Lower lobe of right lung (tissue), 2 donors: ENCODE measurements at regions not wholly inside any gene's neighbourhood (a gene's known extent, or its start where the extent isn't known, plus 50 kb on each side); places are given as distances from the start of the nearest gene placed in this dataset.

Experiments
- ATAC-seq, 2 donors: fragments of 200-7000 bp; cut with Tn5 transposase; one replicate each; pipeline ENCODE4 v1.9.1; 2020 to 2022; ENCODE audit warnings: mild to moderate bottlenecking in 2 of 2, moderate library complexity in 2 of 2
- DNase-seq: peaks from one replicate; pipeline ENCODE4 v3.0.0-alpha.2; 2020
- H3K27ac ChIP-seq: fragments of 200-600 bp; one replicate; pipeline ENCODE4 v1.8.0; 2022
- H3K27me3 ChIP-seq: fragments of 200-600 bp; one replicate; pipeline ENCODE4 v1.8.0; 2022; ENCODE audit warnings: low read depth
- H3K36me3 ChIP-seq: fragments of 200-600 bp; one replicate; pipeline ENCODE4 v1.8.0; 2022; ENCODE audit warnings: mild to moderate bottlenecking
- H3K4me1 ChIP-seq: fragments of 200-600 bp; one replicate; pipeline ENCODE4 v1.8.0; 2022
- H3K4me3 ChIP-seq: fragments of 200-600 bp; one replicate; pipeline ENCODE4 v1.8.0; 2022; ENCODE audit warnings: mild to moderate bottlenecking
- H3K9me3 ChIP-seq: fragments of 200-600 bp; one replicate; pipeline ENCODE4 v1.8.0; 2022
- intact Hi-C: fragments of 100-400 bp; cut with DNase I; formaldehyde crosslinking; loops from one replicate; pipeline ENCODE4 v1.11.0; 2022
- TF ChIP-seq, protein P1 (sequence below): fragments of 200-600 bp; IDR thresholded peaks from one replicate; pipeline ENCODE4 v1.8.0; 2022; ENCODE audit warnings: antibody characterized with exemption, mild to moderate bottlenecking
- donor health status: DM: no; HTN: yes; CAD: no; lungs with severe emphysema.

GRCh38 chr10:121152935-121153334, 301.8 kb downstream of the WDR11 start:
- Histone ChIP-seq H3K4me3 (no peak overlapping the region), H3K36me3 (no peaks in the 10 kb centered on the region), H3K27me3 (no peaks in the 10 kb centered on the region), H3K27ac (no peak overlapping the region), H3K4me1 (peaks cover 8% of the 10 kb centered on the region), H3K9me3 (no peaks in the 10 kb centered on the region)
- intact Hi-C loops, result no loop called here
- TF ChIP-seq, protein P1, sequence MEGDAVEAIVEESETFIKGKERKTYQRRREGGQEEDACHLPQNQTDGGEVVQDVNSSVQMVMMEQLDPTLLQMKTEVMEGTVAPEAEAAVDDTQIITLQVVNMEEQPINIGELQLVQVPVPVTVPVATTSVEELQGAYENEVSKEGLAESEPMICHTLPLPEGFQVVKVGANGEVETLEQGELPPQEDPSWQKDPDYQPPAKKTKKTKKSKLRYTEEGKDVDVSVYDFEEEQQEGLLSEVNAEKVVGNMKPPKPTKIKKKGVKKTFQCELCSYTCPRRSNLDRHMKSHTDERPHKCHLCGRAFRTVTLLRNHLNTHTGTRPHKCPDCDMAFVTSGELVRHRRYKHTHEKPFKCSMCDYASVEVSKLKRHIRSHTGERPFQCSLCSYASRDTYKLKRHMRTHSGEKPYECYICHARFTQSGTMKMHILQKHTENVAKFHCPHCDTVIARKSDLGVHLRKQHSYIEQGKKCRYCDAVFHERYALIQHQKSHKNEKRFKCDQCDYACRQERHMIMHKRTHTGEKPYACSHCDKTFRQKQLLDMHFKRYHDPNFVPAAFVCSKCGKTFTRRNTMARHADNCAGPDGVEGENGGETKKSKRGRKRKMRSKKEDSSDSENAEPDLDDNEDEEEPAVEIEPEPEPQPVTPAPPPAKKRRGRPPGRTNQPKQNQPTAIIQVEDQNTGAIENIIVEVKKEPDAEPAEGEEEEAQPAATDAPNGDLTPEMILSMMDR, result no peak
- DNase-seq (no peak), ATAC-seq (no peak)

DNA sequence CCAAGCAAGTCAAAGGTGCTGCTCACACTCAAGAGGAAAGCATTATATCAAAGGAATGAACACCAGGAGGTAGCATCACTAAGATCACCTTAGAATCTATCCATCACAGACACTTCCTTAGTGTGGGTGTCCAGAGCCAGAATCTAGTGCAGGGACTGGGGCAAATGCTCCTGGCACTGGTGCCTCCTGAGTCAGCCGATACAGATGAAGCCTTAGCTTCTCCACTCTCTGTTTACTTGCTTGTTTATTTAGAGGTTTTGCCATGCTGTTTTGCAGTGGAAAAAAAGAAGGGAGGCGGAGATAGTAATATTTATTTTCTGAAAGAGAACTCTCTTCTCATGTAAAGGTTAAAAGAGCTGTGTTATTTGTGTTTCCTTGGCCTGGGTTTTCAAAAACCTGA, 303.1 kb downstream of the WDR11 start:
- intact Hi-C loops, result no loop called here
- TF ChIP-seq, protein P1, result no peak
- H3K27me3 ChIP-seq, result no peaks in the 10 kb centered on the region
- peaks cover 12% of the 10 kb centered on the region for H3K4me1 ChIP-seq
- DNase-seq (no peak), ATAC-seq (no peak)
- no peaks in the 10 kb centered on the region for H3K9me3 ChIP-seq
- no peaks in the 10 kb centered on the region for H3K36me3 ChIP-seq
- H3K4me3 ChIP-seq, result no peak overlapping the region
- H3K27ac ChIP-seq, result no peak overlapping the region

DNA sequence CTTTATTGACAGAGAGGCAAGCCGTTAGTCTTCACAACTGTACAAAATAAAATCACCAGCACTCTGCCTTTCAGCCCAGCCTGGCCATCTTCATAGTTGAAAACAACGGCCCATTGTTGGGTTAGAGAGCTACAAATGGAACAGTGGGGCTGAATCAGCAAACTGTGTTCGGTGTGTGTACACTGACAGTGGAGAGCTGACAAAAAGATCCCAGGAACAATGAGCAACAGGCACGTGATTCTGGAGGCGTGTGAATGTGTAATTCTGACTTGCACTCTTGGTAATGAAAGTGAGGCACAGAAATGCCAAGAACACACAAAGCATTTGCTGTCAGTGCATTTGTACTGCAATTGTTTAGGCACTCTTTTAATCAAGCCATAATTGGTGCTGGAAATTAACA, 303.7 kb downstream of the WDR11 start:
- no peaks in the 10 kb centered on the region for H3K27me3 ChIP-seq
- no peak for ATAC-seq
- no peaks in the 10 kb centered on the region for H3K9me3 ChIP-seq
- intact Hi-C loops, result no loop called here
- no peak overlapping the region for H3K4me3 ChIP-seq
- no peak for DNase-seq
- peaks cover 12% of the 10 kb centered on the region for H3K4me1 ChIP-seq
- H3K36me3 ChIP-seq, result no peaks in the 10 kb centered on the region
- TF ChIP-seq, protein P1, result no peak
- H3K27ac ChIP-seq, result no peak overlapping the region

- H3K9me3 ChIP-seq, result no peaks in the 10 kb centered on the region
- no peaks in the 10 kb centered on the region for H3K36me3 ChIP-seq
- TF ChIP-seq, protein P1, result no peak
- H3K27me3 ChIP-seq, result no peaks in the 10 kb centered on the region
- H3K4me1 ChIP-seq, result peaks cover 12% of the 10 kb centered on the region
- H3K27ac ChIP-seq, result no peak overlapping the region
- ATAC-seq (peak; percentile 62 to 65), DNase-seq (no peak)
- intact Hi-C loops, result no loop called here
- H3K4me3 ChIP-seq, result no peak overlapping the region
Measured at GRCh38 chr10:121155742-121156474, 304.7 kb downstream of the WDR11 start.

- Histone ChIP-seq H3K9me3 (no peaks in the 10 kb centered on the region), H3K27me3 (no peaks in the 10 kb centered on the region), H3K4me1 (peaks cover 12% of the 10 kb centered on the region), H3K27ac (no peak overlapping the region), H3K4me3 (no peak overlapping the region), H3K36me3 (no peaks in the 10 kb centered on the region)
- ATAC-seq (peak; percentile 63 to 85), DNase-seq (peak; percentile 64)
- TF ChIP-seq, protein P1, result no peak
- intact Hi-C loops, result no loop called here
Measured at GRCh38 chr10:121157998-121158397, 306.8 kb downstream of the WDR11 start.
